C1 segment of cervical spinal cord (tissue), 14 donors: ENCODE measurements at regions not wholly inside any gene's neighbourhood (a gene's known extent, or its start where the extent isn't known, plus 50 kb on each side); places are given as distances from the start of the nearest gene placed in this dataset.
"Not testable (repeated sequence)": the region's sequence is repeated elsewhere in the genome, so short reads cannot be mapped to it uniquely, and the experiment has no call there.

ENCODE experiments used
- DNase-seq, 14 donors: peaks; one replicate each; lab custom pipeline; 2025; lab: John Stamatoyannopoulos, UW

DNA sequence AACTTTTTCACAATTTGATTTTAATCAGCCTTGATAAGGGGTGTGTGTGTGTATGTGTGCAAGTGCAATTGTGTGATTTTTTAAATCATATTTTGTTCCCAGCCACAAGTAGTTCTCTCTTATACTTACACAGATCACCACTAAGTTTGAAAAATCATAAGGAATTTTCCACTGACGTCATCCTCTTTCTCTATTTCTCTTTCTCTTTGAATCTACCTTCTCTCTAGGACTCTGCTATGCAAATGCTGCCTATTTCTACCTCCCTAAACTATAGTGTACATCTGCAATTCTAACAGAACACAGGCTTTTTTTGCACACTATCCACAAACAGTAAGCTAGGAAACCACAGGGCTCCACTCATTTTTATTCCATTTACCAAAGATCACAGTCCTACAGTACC, 254.6 kb upstream of the CYLC2 start:
- no peak for DNase-seq

DNA sequence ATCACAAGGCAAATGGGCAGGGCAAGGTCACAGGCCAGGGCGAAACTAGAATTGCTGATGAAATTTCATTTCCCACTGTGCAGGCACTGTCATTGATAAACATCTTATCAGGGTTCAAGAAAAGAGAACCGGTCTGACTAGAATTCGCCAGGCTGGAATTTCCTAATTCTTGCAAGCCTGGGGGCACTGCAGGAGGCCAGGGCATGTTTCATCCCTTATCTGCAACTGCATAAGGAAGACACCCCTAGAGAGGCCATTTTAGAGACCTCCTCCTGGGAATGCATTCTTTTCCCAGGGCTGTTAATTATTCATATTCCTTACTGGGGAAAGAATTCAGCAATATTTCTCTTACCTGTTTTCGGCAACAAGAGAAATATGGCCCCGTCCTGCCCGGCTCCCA, 266.2 kb upstream of the CYLC2 start:
- DNase-seq: no peak

DNA sequence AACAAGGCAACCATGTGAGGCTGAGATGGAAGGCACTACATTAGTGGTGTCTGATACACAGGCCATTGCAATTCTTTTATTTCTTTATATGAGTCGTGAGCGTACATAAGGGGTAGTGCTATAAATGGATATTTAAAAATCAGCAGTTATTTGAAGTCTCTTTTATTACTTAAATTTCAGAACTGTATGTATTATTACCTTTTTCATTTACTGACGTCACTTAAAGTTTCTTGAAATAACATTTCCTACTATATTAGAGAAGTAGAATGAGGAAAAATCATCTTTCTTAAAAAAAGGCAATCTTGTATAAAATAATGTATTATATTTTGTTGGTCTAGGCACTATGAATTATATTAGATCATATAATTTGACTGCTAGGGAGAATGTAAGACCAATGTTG, 280.9 kb upstream of the CYLC2 start:
- no peak for DNase-seq

DNA sequence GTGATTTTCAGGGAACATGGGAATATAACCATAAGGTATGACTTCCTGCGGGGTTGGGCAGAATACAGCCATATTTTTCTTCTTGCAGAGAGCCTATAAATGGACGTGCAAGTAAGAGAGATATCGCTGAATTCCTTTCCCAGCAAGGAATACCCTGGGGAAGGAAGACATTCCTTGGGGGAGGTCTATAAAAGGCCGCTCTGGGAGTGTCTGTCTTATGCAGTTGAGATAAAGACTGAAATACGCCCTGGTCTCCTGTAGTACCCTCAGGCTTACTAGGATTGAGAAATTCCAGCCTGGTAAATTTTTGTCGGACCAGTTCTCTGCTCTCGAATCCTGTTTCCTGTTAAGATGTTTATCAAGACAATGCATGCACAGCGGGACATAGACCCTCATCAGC, 282.2 kb upstream of the CYLC2 start:
- not testable (repeated sequence) for DNase-seq

DNA sequence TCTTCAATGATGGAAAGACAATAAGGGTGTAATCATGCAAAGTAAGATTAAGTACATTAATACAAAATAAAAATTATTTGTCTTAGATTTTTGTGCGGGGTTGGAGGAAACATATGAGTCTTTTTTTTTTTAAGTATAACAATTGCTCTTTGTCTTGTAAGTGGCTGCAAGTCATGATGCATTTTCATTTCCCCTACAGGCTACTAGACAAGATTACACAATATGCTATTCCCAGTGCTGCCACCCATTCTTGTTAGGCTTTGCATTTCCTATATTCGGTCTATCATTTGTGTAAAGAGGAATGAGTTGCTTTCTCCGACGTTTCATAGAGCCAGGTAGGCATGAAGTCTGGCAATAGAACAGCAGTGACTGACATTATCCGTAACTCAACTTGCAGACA, 294.2 kb upstream of the CYLC2 start:
- no peak for DNase-seq

DNA sequence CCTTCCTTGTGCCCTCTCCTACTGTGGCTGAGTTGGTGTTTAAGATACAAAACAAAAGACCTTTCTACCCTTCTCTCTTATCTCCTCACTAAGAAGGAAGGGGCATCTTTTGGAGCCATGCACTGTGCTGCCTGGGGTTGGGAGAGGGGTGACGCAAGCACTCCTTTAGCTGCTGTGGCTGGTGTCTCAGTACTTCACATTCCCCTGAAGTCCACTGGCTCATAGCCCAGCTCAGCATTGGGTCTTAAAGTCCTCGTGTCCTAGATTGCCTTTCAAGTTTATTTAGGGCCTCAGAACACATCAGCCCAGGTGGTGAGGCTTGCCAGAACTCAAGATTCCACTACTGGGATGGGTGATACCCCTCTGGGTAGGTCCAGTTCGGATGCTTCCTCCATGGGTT, 325.9 kb upstream of the CYLC2 start:
- DNase-seq: no peak

DNA sequence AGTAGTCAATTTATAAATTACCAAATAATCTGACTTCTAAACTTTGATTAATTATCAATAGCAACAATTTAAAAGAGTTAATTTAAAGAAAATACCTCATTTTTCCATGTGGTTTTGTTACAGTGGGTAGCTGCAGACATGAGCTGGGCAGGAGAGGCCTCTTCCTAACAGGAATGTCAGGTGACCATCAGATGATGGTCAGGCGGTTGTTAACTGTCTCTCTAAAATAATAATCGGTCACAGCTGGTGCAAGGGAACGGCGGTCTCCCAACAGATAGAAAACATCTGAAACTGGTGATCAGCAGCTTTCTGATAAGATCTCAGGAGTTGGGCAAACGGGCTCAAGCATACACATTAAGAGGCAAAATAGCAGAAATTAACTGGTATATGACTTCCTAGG, 342.7 kb upstream of the CYLC2 start:
- no peak for DNase-seq

DNA sequence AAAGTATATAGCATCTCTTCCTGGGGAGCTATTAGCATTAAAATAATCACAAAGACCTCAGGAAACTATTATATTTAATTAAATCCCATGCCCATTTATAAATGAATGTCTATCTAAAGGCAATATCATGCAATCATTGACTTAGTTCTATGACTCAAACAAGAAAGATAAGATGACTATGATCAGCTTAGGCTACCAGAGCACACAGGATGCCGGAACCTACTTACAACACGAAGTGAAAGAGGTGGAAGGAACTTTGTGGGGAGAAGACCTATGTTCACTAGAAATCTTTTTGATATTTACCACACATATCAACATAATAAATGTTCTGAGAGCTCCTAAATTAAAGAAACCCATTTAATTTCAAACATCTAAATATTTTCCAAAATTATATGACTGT, 344.2 kb upstream of the CYLC2 start:
- no peak for DNase-seq

DNA sequence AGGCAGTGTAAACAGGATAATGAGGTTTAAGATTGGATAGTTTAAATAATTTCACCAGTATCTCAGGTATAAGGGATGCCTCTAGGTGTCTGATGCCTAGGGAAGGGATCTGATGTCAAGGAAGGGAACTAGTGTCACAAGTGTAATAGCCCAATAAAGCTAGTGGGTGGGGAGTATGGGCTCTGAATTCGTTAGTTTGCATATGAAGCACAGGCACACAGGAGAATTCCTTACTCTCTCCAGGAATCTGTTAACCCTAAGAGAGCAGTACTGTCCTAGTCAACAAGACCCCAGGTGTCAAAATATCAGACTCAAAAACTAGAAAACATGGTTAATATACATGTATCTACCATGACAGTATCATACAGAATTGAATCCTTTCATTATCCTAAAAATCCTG, 352.5 kb upstream of the CYLC2 start:
- DNase-seq: no peak

DNA sequence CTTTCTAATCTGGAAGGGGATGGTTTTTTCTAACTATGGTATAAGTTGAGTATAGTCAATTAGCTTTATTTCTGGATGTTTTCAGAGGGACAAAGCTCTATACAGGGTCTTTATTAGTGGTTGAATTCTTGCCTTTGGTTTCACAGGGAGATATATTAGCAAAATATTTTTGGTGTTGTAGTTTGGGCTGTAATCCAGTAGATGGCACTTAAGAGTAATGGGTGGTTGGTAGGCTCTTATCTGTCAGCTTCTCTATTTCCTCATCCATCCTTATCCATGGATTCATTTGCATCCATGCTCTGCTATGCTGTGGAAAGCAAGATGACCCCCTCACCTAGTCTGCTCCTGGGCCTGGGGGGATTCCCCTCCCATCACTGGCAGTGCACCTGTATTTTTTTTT, 363.6 kb upstream of the CYLC2 start:
- no peak for DNase-seq

DNA sequence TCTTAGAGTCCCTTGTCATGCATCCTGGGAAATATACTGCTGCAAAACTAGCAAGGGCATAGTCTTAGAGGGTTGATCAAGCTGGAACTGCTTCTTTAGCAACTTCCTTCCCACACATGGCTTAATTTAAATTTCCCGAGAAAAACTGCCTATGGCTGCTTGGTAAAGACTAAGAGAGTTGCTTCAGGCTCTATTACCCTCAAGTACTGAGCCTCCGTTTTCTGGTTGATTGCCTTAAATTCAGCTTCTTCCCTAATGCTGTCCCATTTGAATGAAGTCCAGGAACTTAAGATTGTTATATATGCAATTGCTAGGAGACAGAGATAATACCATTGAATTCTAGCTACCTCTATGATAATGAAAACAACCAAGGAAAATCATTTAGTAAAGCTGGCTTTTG, 385.7 kb upstream of the CYLC2 start:
- DNase-seq: no peak

DNA sequence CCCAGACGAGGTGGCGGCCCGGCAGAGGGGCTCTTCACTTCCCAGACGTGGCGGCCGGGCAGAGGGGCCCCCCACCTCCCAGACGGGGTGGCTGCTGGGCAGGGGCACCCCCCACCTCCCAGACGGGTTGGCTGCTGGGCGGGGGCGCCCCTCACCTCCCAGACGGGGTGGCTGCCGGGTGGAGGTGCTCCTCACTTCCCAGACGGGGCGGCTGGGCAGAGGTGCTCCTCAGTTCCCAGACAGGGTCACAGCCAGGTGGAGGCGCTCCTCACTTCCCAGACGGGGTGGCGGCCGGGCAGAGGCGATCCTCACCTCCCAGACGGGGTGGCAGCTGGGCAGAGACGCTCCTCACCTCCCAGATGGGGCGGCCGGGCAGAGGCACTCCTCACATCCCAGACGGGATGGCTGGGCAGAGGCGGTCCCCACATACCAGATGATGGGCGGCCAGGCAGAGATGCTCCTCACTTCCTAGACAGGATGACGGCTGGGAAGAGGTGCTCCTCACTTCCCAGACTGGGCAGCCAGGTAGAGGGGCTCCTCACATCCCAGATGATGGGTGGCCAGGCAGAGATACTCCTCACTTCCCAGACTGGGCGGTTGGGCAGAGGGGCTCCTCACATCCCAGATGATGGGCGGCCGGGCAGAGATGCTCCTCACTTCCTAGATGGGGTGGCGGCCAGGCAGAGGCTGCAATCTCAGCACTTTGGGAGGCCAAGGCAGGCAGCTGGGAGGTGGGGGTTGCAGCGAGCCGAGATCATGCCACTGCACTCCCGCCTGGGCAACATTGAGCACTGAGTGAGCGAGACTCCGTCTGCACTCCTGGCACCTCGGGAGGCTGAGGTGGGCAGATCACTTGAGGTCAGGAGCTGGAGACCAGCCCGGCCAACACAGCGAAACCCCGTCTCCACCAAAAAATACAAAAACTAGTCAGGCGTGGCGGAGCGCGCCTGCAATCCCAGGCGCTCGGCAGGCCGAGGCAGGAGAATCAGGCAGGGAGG, 391.6 kb upstream of the CYLC2 start:
- DNase-seq: not testable (repeated sequence)

DNA sequence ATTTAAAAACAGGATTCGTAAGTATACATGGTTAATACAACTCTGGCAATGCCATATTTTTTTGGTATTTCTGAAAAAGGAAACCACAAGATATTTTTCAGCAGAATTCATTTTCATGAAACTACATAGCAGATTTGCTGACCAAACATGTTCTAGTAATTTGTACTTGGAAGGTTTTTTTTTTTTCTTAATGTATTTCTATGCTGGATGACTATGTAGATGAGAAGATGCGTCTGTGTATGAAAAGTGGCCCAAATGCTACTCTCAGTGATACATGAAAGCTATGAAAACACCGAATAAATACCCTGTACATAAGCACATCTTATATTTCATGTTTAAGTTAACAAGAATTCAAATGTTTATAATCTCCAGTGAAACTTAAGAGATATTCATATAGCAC, 400.9 kb upstream of the CYLC2 start:
- no peak for DNase-seq

DNA sequence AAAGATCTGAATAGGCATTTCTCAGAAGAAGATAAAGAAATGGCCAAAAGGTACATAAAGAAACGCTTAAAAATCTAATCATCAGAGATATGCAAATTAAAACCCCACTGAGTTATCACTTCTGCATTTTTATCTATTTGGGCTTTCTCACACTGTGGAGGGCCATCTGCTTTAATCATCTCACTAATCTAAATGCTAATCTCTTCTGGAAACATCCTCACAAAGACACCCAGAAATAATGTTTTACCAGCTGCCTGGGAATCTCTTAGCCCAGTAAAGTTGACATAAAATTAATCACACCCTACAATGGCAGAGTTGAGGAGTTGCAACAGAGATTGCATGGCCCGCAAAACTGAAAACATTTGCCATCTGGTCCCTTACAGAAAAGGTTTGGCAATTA, 407.9 kb upstream of the CYLC2 start:
- no peak for DNase-seq

DNA sequence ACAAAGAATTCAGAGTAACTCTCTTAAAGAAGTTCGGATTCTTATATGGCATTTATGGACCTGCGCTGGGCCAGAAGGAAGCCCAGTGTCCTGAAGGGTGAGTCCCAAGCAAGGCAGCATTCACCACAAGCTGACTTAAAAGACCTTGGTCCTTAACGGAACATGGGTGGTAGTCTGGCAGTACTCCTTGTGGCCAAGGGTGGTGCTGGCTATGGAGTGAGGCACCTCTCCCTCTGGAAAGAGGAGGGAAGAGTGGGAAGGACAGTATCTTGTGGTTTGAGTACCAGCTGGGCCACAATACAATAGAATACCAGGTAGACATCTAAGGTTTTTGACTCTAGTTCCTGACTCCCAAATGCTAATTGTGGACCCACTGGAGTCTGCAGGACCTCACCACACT, 425.7 kb upstream of the CYLC2 start:
- no peak for DNase-seq

DNA sequence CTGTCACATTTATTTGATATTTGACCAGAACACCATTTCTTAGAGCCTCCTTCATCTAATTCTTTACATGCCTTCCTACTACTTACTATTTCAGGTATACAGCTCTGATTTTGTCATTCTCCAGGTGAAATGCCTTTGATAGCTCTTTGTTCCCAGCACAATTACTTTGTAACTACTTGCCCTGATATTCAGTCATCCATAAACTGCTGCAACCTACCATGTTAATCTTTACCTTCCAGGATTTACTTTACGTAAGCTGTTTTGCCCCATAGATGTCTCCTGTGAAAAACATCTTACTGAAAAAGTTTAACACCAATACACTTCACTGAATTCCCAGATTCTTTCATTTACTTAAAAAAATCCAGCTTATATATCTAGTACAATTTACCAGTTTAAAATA, 443.8 kb upstream of the CYLC2 start:
- DNase-seq: no peak

DNA sequence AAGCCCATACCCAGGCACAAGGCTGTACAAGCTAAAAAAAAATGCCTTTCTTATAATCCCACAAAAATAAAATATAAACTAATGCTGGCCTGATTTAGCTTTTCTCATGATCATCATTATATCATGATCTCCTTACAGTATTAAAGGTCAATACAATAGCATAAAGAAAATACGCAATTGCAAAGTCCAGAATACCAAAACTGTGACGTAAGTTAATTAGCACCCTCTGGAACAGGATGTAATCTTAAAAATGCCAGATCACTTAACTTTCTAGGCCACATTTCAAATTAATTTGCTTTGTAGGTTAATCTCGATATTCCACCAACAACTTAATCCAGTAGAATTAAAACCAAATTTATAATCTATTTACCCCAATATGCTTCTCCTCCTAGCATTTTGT, 444.2 kb upstream of the CYLC2 start:
- DNase-seq: no peak

DNA sequence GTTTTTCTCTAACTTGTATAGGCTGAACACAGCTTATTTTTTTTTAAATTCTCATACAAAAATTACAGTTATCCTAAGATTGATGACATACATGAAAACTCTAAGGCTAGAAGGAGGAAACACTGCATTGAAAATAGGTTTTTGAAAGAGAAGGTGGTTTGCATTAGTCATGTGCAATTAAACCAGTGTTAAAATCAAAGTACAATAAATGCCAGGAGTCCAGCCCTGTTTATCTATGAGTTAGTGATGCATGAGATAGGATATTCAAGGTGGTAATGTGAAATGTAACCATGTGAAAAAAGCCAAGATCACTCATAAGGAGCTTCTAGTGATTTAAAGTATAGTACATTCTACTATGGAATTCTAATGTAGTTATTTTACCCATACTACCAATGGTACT, 444.9 kb upstream of the CYLC2 start:
- DNase-seq: no peak

DNA sequence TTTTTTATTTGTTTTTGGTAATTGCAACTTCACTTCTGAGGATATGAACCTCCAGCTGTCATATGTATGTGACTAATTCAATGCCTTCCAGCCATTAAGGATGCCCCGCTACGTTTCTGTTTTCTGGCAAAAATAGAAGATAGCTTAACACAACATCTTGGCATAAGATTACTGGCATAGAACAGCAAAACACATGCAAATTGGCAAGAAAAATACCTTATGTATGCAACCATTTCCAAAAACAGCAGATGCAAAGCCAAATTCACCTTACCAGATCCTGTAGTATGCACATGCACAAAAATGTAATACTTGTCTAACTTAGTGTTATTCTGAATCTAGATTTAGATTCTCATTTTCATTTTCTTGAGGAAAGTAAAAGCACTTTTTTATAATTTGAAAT, 461.1 kb upstream of the CYLC2 start:
- DNase-seq: peak in 1 of 14 donors; percentile 15

DNA sequence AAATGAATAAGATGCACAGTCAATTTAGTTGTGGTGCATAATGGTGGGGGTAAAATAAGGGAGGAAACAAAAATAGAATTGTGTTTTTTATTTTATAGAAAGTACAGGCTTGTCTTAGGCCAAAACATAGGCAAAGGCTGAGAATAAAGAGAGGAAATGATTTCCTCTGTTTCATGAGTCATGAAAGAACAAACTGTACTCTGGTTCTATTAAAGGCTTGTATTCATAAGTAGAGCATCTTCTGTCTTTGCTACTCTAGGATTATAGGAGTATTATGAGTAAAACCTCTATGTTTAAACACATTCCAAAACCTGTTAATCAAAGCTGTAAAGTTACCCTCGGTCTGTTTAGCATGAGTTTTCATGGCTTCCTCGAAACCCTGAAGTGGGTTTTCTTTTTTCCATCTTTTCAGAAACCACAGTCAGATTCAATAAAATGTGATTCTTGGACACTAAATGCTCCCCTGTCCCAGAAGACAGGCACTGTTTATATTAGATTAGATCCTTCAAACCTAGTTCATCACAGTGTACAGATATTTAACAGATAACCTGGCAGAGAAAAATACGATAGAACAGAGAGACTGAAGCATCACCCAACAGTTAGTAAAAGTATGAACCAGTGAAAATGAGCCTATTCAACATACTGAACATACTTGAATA, 473.9 kb upstream of the CYLC2 start:
- DNase-seq: no peak

DNA sequence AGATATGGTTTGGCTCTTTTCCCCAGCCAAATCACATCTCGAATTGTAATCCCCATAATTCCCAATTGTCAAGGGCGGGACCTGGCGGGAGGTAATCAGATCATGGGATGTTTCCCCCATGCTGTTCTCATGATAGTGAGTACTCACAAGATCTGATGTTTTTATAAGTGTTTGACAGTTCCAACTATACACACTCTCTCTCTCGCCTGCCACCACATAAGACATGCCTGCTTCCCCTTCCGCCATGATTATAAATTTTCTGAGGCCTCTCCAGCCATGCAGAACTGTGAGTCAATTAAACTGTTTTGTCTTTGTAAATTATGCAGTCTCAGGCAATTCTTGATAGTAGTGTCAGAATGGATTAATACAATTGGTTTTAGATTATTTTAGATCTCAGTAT, 475.7 kb upstream of the CYLC2 start:
- no peak for DNase-seq

DNA sequence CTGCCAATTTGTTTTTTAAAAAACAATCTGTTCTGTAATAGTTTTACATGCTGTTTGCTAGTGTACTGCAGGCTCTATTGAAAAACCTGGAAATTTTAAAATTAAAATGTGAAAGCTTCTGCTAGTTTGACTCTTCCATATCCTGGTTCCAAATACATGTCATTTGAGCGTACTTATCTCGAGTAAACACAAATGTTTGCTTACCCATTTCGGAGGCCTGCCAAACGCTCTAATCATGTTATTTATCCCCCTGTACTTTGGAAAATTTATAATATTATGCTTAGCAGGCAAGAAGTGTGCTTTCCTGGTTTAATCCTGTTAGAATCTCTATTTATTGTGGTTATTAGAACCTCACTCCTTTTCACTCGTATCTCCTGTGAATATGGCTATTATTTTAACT, 476.8 kb upstream of the CYLC2 start:
- DNase-seq: no peak

DNA sequence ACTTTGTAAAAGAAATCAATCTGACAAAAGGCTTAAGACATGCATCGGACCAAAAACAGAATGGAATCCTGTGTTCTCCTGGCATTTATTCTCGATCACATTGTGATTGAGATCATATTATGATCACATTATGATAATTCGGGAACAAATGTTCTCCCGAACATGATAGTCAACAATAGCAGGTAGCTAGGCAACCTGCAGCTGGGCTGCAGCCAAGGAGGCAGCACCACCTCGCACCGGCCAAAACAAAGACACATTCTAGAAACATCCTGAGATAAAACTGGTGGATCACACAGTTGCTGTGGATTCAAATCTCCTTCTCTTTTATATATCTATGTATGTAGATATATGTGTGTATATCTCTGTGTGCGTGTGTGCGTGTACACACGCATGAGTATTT, 480.6 kb upstream of the CYLC2 start:
- DNase-seq: no peak
